Stimulated activated CD4-positive, alpha-beta T cell treated with anti-CD3 and anti-CD28 coated beads, Interleukin-15, amount 100 ng/mL, for 48 hours (primary cell): ENCODE measurements at regions not wholly inside any gene's neighbourhood (a gene's known extent, or its start where the extent isn't known, plus 50 kb on each side); places are given as distances from the start of the nearest gene placed in this dataset.

ENCODE experiments used
- DNase-seq, 2 donors: peaks; one replicate each; pipeline ENCODE4 v3.0.0-alpha.2; 2020; ENCODE audit warnings: low read depth in 2 of 2

DNA sequence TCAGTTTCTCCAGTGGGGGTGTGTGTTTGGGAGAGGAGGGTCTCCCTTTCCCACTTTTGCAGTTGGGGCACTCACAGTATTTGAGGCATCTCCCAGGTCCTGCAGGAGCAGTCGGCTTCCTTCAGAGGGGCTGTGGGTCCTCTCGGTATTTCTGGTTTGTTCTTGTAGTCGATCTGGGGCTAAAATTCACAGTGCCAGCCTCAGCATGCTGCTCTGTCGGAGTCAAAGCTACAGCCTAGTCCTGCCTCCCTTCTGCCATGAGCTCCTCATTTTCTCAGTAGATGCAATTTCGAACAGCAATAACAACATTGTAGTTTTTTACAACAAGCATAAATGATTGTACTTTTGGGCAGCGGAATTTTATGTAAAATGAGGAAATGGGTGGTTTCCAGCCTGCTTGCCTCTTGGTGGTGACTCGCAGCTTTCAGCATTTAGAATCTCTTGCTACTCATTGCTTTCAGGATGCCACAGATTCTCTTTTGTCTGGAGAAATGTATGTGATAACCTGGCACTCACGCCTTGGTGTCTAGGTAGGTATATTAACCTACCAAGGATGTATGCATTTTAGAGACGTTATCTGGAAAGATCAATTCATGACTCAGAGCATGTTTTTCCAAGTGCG, 82.4 kb upstream of the C21orf91 start:
- DNase-seq, result no peak

GRCh38 chr21:17900990-17901385, 81.8 kb upstream of the C21orf91 start:
- no peak for DNase-seq

DNA sequence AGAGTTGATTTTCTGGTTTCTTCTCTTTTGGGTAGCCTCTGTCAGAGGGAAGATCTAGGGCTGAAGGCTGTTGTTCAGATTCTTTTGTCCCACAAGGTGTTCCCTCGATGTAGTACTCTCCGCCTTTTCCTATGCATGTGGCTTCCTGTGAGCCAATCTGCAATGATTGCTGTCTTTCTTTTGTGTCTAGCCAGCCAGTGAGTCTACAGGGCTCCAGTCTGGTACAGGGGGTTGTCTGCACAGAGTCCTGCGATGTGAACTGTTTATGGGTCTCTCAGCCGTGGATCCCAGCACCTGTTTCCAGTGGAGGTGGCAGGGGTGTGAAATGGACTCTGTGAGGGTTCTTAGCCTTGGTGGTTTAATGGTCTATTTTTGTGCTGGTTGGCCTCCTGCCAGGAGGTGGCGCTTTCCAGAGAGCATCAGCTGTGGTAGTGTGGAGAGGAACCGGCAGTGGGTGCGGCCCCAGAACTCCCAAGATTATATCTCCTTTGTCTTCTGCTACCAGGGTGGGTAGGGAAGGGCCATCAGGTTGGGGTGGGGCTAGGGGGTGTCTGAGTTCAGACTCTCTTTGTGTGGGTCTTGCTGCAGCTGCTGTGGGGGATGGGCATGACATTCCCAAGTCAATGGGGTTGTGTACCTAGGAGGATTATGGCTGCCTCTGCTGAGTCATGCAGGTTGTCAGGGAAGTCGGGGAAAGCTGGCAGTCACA, 81.3 kb upstream of the C21orf91 start:
- no peak for DNase-seq

DNA sequence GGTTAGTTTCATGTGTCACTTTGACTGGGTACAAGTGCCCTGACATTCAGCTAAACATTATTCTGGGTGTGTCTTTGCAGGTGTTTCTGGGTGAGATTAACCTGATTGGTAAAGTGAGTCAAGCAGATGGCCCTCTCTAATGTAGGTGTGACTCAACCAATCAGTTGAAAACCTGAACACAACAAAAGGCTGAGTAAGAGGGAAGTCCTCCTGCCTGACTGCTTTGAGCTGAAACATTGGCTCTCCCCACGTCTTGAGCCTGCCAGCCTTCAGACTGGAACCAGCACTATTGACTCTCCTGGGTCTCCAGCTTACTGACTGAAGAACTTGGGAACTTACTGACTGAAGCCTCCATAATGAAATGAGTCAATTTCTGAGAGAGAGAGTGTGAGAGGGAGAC, 70.0 kb upstream of the C21orf91 start:
- DNase-seq, result no peak

DNA sequence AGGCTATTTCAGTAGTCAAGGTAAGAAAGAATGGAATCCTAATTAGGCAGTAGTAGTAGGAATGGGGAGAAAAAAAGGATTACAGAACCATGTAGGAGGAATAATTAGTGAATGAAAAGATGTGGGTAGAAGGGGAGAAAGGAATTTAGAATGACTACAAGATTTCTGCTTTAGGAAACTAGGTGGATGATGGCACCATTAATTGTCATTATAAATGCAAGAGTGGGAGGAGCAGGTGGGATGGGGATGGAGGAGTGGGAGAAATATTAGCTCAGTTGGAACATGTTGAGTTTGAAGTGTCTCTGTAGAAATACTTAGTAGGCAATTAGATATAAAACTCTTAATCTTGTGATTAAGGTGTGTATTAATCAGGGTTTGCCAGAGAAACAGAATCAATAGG, 50.0 kb upstream of the C21orf91 start:
- no peak for DNase-seq
